ENCODE measurements at regions not wholly inside any gene's neighbourhood (a gene's known extent, or its start where the extent isn't known, plus 50 kb on each side); places are given as distances from the start of the nearest gene placed in this dataset.
"Not testable (repeated sequence)": the region's sequence is repeated elsewhere in the genome, so short reads cannot be mapped to it uniquely, and the experiment has no call there.

DNA sequence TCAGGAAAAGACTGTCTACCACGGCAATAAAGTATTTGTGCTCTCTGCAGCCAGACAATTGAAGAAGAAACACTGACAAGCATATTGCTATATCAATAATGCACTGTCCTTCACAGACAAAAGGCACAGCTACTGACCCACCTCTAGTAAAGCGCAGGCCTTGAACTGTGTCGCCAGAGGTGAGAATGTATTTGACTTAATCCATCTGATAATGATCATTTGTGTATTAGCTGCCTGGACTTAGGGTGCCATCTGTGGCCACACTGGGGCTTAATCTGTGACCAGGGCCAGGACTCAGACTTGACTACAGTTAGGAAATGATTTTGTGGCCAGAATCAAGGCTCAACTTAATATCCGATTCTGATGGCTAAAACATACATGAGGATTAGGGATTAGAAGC is 260.4 kb downstream of the SMARCA1 start:
- CTCF ChIA-PET: no interaction called here

GRCh38 chrX:129255516-129255915 is 267.8 kb downstream of the SMARCA1 start:
- CTCF ChIA-PET; H3K9me3 ChIP-seq; POLR2A ChIA-PET; DNase-seq (ENCODE audit: low read depth in 1 of 2, low spot score in 1 of 2); H3K4me1 ChIP-seq; ATAC-seq; H3K4me2 ChIP-seq; FAIRE-seq; H3K4me3 ChIP-seq; H3K27ac ChIP-seq: not testable (repeated sequence)
- 42% methylated on average over 2 of the region's 5 CpGs for WGBS (ENCODE audit: missing lambda C conversion rate)

More for the DNA sequence above, 260.4 kb downstream of the SMARCA1 start:
- H3K4me1 ChIP-seq: no peaks in the 10 kb centered on the region
- DNase-seq (ENCODE audit: low read depth in 1 of 2, low spot score in 1 of 2) (no peak), ATAC-seq (no peak), FAIRE-seq (no peak)
- no peak overlapping the region for H3K4me3 ChIP-seq
- TF ChIP-seq HOXB13 (CRISPR knock-in tag; IDR thresholded peaks at IDR 0.05; ENCODE audit: low read depth) (no peak), RCOR1 (IDR thresholded peaks at IDR 0.05; ENCODE audit: low read depth, low read length) (no peak), NR3C1 (IDR thresholded peaks at IDR 0.05) (no peak), FOSB (CRISPR knock-in tag; IDR thresholded peaks at IDR 0.05) (no peak), NFE2L2 (conservative IDR thresholded peaks at IDR 0.05; ENCODE audit: low read length) (no peak), MAX (IDR thresholded peaks at IDR 0.05) (no peak), RAD21 (conservative IDR thresholded peaks at IDR 0.05 in 1 of 2, IDR thresholded peaks at IDR 0.05 in 1 of 2) (no peak), RFX5 (IDR thresholded peaks at IDR 0.05) (no peak), PHF8 (IDR thresholded peaks at IDR 0.05; ENCODE audit: borderline replicate concordance, low read depth) (no peak), ZNF302 (CRISPR knock-in tag; IDR thresholded peaks at IDR 0.05) (no peak), ZSCAN20 (CRISPR knock-in tag; IDR thresholded peaks at IDR 0.05) (no peak), NPAS2 (CRISPR knock-in tag; IDR thresholded peaks at IDR 0.05; ENCODE audit: borderline replicate concordance) (no peak)
- TF ChIP-seq, protein P1, sequence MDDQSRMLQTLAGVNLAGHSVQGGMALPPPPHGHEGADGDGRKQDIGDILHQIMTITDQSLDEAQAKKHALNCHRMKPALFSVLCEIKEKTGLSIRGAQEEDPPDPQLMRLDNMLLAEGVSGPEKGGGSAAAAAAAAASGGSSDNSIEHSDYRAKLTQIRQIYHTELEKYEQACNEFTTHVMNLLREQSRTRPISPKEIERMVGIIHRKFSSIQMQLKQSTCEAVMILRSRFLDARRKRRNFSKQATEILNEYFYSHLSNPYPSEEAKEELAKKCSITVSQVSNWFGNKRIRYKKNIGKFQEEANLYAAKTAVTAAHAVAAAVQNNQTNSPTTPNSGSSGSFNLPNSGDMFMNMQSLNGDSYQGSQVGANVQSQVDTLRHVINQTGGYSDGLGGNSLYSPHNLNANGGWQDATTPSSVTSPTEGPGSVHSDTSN (IDR thresholded peaks at IDR 0.05): no peak
- TF ChIP-seq, protein P2, sequence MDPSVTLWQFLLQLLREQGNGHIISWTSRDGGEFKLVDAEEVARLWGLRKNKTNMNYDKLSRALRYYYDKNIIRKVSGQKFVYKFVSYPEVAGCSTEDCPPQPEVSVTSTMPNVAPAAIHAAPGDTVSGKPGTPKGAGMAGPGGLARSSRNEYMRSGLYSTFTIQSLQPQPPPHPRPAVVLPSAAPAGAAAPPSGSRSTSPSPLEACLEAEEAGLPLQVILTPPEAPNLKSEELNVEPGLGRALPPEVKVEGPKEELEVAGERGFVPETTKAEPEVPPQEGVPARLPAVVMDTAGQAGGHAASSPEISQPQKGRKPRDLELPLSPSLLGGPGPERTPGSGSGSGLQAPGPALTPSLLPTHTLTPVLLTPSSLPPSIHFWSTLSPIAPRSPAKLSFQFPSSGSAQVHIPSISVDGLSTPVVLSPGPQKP (IDR thresholded peaks at IDR 0.05; ENCODE audit: low read depth, low read length): no peak
- TF ChIP-seq, protein P3, sequence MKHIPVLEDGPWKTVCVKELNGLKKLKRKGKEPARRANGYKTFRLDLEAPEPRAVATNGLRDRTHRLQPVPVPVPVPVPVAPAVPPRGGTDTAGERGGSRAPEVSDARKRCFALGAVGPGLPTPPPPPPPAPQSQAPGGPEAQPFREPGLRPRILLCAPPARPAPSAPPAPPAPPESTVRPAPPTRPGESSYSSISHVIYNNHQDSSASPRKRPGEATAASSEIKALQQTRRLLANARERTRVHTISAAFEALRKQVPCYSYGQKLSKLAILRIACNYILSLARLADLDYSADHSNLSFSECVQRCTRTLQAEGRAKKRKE (CRISPR knock-in tag; IDR thresholded peaks at IDR 0.05; ENCODE audit: low read depth): no peak
- H3K9me3 ChIP-seq: no peaks in the 10 kb centered on the region
- no peak overlapping the region for H3K27ac ChIP-seq
- POLR2A ChIA-PET: no interaction called here
- H3K4me2 ChIP-seq: no peak overlapping the region
- WGBS (ENCODE audit: missing lambda C conversion rate): 46% methylated on average over 4 of the region's 4 CpGs

GRCh38 chrX:129249563-129249962 is 273.7 kb downstream of the SMARCA1 start:
- TF ChIP-seq MAFK (IDR thresholded peaks at IDR 0.05; ENCODE audit: partially characterized antibody) (peak; percentile 26), EHF (CRISPR knock-in tag; IDR thresholded peaks at IDR 0.05) (no peak)
- no peak for ATAC-seq

GRCh38 chrX:129247642-129248041 is 275.6 kb downstream of the SMARCA1 start:
- Histone ChIP-seq H3K4me2 (no peak overlapping the region), H3K27ac (no peak overlapping the region), H3K9me3 (no peaks in the 10 kb centered on the region), H3K4me3 (no peak overlapping the region), H3K4me1 (no peaks in the 10 kb centered on the region)
- ATAC-seq: no peak
- no peak for DNase-seq (ENCODE audit: low read depth in 1 of 2, low spot score in 1 of 2)
- 29% methylated on average over 3 of the region's 3 CpGs for WGBS (ENCODE audit: missing lambda C conversion rate)
- ChIA-PET POLR2A (no interaction called here), CTCF (no interaction called here)
- FAIRE-seq: no peak
- TF ChIP-seq MAZ (IDR thresholded peaks at IDR 0.05; ENCODE audit: borderline replicate concordance, low read depth, low read length) (no peak), EHMT2 (IDR thresholded peaks at IDR 0.05; ENCODE audit: low read depth) (no peak), RAD21 (conservative IDR thresholded peaks at IDR 0.05 in 1 of 2, IDR thresholded peaks at IDR 0.05 in 1 of 2) (no peak), FOXS1 (CRISPR knock-in tag; IDR thresholded peaks at IDR 0.05) (no peak), EHF (CRISPR knock-in tag; IDR thresholded peaks at IDR 0.05) (no peak), RCOR1 (IDR thresholded peaks at IDR 0.05; ENCODE audit: low read depth, low read length) (no peak), EP300 (IDR thresholded peaks at IDR 0.05) (no peak), NFE2L2 (conservative IDR thresholded peaks at IDR 0.05; ENCODE audit: low read length) (no peak), SMC3 (IDR thresholded peaks at IDR 0.05) (no peak), HOXB5 (CRISPR knock-in tag; IDR thresholded peaks at IDR 0.05) (no peak), REST (IDR thresholded peaks at IDR 0.05) (no peak)

More at GRCh38 chrX:129249563-129249962, 273.7 kb downstream of the SMARCA1 start:
- Histone ChIP-seq H3K9me3 (no peaks in the 10 kb centered on the region), H3K4me2 (no peak overlapping the region), H3K4me1 (no peaks in the 10 kb centered on the region), H3K27ac (no peak overlapping the region), H3K4me3 (no peak overlapping the region)
- CTCF ChIA-PET: no interaction called here
- POLR2A ChIA-PET: no interaction called here
- 5% methylated on average over 3 of the region's 3 CpGs for WGBS (ENCODE audit: missing lambda C conversion rate)
- FAIRE-seq: no peak
- no peak for DNase-seq (ENCODE audit: low read depth in 1 of 2, low spot score in 1 of 2)

Measured in A549 (cell line).